Stimulated activated effector memory CD8-positive, alpha-beta T cell treated with anti-CD3 and anti-CD28 coated beads, Interleukin-12 subunit alpha, Interleukin-12 subunit beta, amount 100 ng/mL, for 72 hours (primary cell): ENCODE measurements at regions not wholly inside any gene's neighbourhood (a gene's known extent, or its start where the extent isn't known, plus 50 kb on each side); places are given as distances from the start of the nearest gene placed in this dataset.
"Not testable (repeated sequence)": the region's sequence is repeated elsewhere in the genome, so short reads cannot be mapped to it uniquely, and the experiment has no call there.

ENCODE experiments used
- ATAC-seq: fragments of 150-1000 bp; cut with Tn5 transposase; 2 replicates; pipeline ENCODE4 v1.10.0; 2021
- DNase-seq, 2 donors: peaks; one replicate each; pipeline ENCODE4 v3.0.0; 2021 to 2022; ENCODE audit warnings: low spot score in 2 of 2
- H3K27ac Mint-ChIP-seq: one replicate; pipeline ENCODE4 v1.8.0; 2022; ENCODE audit warnings: mild to moderate bottlenecking, mixed read lengths
- H3K36me3 Mint-ChIP-seq: one replicate; pipeline ENCODE4 v1.8.0; 2022; ENCODE audit warnings: mild to moderate bottlenecking, mixed read lengths
- H3K4me1 Mint-ChIP-seq: one replicate; pipeline ENCODE4 v1.8.0; 2022; ENCODE audit warnings: mixed read lengths
- H3K4me3 Mint-ChIP-seq: one replicate; pipeline ENCODE4 v1.8.0; 2022; ENCODE audit warnings: mild to moderate bottlenecking, mixed read lengths
- H3K9me3 Mint-ChIP-seq: one replicate; pipeline ENCODE4 v1.8.0; 2022; ENCODE audit warnings: mixed read lengths

DNA sequence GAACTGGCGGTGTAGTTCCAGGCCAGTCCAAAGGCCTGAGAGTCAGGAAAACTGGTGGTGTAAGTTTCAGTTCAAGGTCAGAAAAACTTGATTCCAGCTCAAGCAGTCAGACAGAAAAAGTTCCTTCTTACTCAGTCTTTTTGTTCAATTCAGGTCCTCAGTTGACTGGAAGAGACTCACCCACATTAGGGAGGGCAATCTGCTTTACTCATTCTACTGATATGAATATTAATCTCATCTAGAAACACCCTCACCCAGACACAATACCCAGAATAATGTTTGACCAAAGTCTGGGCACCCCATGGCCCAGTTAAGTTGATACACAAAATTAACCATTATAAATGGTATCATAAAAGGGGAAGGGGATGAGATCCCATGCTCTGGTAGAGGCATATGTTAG, 50.1 kb upstream of the LTA4H start:
- ATAC-seq, result peak; percentile 62
- H3K36me3 Mint-ChIP-seq, result no peaks in the 10 kb centered on the region
- H3K4me3 Mint-ChIP-seq, result no peak overlapping the region
- no peak overlapping the region for H3K27ac Mint-ChIP-seq
- DNase-seq, result no peak
- H3K9me3 Mint-ChIP-seq, result peaks cover 8% of the 10 kb centered on the region
- H3K4me1 Mint-ChIP-seq, result no peaks in the 10 kb centered on the region

DNA sequence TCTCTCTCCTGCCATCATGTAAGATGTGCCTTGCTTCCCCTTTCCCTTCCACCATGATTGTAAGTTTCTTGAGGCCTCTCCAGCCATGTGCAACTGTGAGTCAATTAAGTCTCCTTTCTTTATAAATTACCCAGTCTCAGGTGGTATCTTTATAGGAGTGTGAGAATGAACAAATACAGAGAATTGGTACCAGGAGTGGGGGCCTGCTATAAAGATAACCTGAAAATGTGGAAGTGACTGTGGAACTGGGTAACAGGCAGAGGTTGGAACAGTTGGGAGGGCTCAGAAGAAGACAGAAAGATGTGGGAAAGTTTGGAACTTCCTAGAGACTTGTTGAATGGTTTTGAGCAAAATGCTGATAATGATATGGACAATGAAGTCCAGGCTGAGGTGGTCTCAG, 50.8 kb upstream of the LTA4H start:
- DNase-seq, H3K9me3 Mint-ChIP-seq, H3K4me1 Mint-ChIP-seq, H3K36me3 Mint-ChIP-seq, ATAC-seq, H3K4me3 Mint-ChIP-seq, H3K27ac Mint-ChIP-seq: not testable (repeated sequence)

DNA sequence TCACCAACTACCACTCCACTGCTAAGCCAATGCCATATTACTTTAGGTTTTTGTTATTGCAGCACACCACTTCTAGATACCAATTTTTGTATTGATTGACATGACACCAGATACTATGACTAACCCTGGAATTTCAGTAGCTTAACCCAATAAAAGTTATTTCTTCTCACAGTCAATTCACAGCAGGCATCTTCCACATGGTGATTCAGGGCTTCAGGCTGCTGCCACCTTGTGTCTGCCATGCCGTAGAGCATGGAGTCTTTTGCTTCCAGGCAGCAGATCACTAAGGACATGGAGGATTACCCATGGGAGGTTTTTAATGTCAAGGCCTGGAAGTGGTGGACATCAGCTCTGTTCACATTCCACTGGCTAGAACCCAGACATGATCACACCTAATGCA, 56.4 kb upstream of the LTA4H start:
- no peak for DNase-seq
- Mint-ChIP-seq H3K4me3 (no peak overlapping the region), H3K9me3 (peaks cover 6% of the 10 kb centered on the region), H3K36me3 (no peaks in the 10 kb centered on the region), H3K27ac (no peak overlapping the region), H3K4me1 (peaks cover 19% of the 10 kb centered on the region)
- no peak for ATAC-seq

DNA sequence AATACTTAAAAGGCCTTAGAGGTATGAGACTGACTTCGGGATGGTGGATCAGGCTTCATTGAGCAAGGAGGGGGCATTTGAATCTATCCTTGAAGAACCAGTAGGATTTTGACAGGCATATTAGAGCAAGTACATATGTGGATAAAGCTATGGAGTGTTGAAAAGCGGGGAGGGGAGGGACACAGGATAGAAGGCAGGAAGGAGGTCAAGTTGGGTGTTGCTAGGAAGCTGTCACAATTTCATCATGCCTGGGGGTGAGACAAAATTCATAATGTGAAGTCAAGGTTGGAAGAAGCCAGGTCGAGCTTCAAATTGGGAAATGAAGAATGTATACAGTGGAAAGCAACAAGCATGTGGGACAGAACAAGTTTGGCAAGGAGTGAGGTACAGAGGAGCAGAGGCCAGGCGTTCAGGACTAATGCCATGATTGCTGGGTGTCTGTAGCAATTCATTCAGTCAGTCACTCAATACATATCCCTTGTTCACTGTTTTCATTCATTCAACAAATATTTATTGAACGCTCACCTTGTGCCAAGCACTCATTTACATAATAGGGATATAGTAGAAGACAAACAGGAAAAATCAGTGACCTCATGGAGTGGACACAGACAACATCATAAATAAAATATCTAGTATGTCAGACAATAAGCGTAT, 58.3 kb upstream of the LTA4H start:
- Mint-ChIP-seq H3K4me1 (peaks cover 19% of the 10 kb centered on the region), H3K27ac (peak overlapping the region; percentile 49), H3K4me3 (no peak overlapping the region), H3K36me3 (no peaks in the 10 kb centered on the region), H3K9me3 (peaks cover 6% of the 10 kb centered on the region)
- DNase-seq (no peak), ATAC-seq (no peak)

DNA sequence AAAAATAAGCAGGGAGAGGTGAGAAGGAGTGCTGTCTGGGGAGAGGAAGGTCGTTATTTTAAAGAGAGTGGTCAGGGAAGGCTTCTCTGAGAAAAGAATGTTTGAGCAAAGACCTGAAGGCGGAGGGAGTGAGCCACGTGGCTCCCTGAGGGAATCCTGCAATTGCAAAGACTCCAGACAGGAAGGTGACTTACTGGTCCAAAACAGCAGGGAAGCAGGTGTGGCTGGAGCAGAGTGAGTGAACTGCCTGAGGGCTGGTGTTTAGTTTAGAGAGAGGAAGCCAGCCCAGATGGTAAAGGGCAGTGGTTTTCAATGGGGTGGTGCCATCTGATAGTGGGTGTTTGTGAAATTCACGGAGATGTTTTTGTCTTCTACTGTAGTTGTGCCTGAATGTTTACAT, 58.8 kb upstream of the LTA4H start:
- DNase-seq (no peak), ATAC-seq (peak; percentile 63)
- peaks cover 19% of the 10 kb centered on the region for H3K4me1 Mint-ChIP-seq
- H3K9me3 Mint-ChIP-seq, result peaks cover 6% of the 10 kb centered on the region
- H3K4me3 Mint-ChIP-seq, result no peak overlapping the region
- H3K36me3 Mint-ChIP-seq, result no peaks in the 10 kb centered on the region
- peak overlapping the region; percentile 49 for H3K27ac Mint-ChIP-seq

DNA sequence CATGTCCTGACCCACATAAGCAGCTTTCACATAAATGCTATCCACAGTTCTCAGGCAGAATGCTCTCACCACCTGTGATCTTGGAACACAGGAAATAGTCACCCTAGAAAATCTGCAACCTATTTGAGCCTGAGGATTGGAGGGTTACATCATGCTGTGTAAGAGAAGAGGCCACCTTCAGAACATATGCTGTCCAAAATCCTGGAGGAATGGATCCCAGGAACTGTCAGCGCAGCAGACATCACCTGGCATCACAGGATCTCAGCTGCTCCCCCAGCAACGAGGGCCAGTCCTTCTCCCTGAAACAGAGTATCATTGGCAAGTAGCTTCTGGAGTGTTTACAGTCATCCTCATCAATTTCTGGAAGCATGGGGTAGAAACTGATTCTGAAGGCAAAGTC, 63.2 kb upstream of the LTA4H start:
- no peak overlapping the region for H3K4me3 Mint-ChIP-seq
- no peaks in the 10 kb centered on the region for H3K36me3 Mint-ChIP-seq

DNA sequence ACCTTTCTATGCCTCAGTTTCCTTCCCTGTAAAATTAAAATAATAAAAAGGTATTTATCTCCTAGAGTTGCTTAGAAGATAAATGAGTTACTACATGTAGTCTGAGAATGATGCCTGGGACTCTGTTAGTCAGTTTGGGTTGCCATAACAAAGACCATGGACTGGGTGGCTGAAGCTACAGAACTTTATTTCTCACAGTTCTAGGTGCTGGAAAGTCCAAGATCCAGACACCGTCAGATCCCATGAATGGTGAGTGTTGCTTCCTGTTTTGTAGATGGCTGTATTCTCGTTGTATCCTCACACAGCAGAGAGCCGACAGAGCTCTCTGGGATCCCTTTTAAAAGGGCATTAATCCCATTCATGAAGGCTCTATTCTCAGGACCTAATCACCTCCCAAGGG, 64.0 kb upstream of the LTA4H start:
- no peak overlapping the region for H3K27ac Mint-ChIP-seq
- ATAC-seq, result no peak
- H3K4me1 Mint-ChIP-seq, result peaks cover 17% of the 10 kb centered on the region
- no peak overlapping the region for H3K4me3 Mint-ChIP-seq
- DNase-seq, result no peak
- no peaks in the 10 kb centered on the region for H3K9me3 Mint-ChIP-seq
- H3K36me3 Mint-ChIP-seq, result no peaks in the 10 kb centered on the region

More for the DNA sequence above, 63.2 kb upstream of the LTA4H start:
- DNase-seq (no peak), ATAC-seq (no peak)
- Mint-ChIP-seq H3K27ac (no peak overlapping the region), H3K9me3 (no peaks in the 10 kb centered on the region), H3K4me1 (peaks cover 25% of the 10 kb centered on the region)

DNA sequence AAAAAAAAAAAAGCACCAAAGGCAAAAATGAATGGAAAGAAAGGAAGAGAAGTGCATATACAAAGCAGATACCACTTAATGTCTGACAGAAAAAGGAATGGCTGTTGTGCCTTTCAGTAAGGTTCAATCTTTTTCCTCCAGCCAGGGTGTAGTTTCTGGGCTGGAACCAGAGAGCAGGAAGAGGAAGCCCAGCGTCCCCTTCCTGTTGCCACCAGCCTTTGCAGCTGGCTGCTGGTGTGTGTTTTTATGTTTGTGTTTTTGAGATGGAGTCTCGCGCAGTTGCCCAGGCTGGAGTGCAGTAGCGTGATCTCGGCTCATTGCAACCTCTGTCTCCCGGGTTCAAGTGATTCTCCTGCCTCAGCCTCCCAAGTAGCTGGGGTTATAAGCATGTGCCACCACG, 64.6 kb upstream of the LTA4H start:
- no peak overlapping the region for H3K27ac Mint-ChIP-seq
- ATAC-seq (no peak), DNase-seq (no peak)
- H3K9me3 Mint-ChIP-seq, result no peaks in the 10 kb centered on the region
- H3K36me3 Mint-ChIP-seq, result no peaks in the 10 kb centered on the region
- H3K4me3 Mint-ChIP-seq, result no peak overlapping the region
- peaks cover 11% of the 10 kb centered on the region for H3K4me1 Mint-ChIP-seq

DNA sequence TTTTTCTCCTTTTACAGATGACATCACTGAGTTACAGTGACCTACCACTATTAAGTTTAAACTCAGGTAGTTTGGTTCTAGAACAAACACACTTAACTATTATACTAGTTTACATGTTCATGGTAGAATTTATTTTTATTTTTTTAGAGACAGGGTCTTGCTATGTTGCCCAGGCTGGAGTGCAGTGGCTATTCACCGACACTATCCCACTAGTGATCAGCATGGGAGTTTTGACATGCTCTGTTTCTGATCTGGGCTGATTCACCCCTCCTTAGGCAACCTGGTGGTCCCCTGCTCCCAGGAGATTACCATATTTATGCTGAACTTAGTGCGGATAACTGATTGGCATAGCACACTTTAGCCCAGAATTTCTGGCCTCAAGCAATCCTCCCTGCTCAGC, 66.4 kb upstream of the LTA4H start:
- no peaks in the 10 kb centered on the region for H3K36me3 Mint-ChIP-seq
- no peak for DNase-seq
- no peak overlapping the region for H3K27ac Mint-ChIP-seq
- H3K4me3 Mint-ChIP-seq, result no peak overlapping the region
- no peaks in the 10 kb centered on the region for H3K9me3 Mint-ChIP-seq
- ATAC-seq, result no peak
- H3K4me1 Mint-ChIP-seq, result peaks cover 16% of the 10 kb centered on the region

DNA sequence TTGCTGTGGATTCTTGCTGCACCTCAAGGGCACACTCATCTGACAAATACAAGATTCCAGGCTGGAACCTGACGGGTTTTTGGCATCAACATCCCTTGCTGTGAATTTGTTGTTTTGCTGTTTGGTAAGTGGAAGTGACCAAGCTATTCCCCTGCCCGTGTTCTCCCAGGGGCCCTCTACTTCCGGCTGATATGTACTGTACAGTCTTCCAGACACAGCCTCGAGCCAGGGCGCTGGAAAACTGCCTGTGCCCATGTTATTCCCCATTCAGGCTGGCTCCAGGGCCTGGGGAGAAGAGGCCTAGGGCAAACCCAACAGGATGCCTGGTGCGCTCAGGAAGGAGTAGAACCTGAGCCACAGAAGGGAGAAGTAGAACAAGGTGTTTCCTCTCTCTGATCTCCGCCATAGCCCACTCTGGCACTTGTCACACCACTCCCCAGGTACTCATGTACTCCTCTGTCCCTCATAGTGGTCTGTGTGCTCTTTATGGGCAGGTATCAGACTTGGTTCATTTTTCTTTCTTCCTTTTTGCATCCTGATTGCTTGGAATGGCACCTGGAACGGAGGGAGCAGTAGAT, 67.8 kb upstream of the LTA4H start:
- H3K27ac Mint-ChIP-seq, result no peak overlapping the region
- H3K36me3 Mint-ChIP-seq, result no peaks in the 10 kb centered on the region

DNA sequence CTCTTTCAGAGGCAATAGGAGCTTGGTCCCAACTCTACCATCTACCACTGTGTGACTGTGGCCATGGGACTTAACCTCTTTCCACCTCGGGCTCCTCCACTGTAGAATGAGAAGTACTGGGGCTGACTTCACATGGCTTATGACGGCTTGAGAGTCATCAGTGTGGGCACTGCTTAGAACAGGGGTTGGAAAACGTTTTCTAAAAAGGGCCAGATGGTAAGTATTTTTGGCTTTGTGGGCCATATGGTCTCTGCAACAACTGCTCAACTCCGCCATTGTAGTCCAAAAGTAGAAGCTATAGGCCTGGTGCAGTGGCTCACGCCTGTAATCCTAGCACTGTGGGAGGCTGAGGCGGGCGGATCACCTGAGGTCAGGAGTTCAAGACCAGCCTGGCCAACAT, 69.2 kb upstream of the LTA4H start:
- no peaks in the 10 kb centered on the region for H3K9me3 Mint-ChIP-seq
- DNase-seq (no peak), ATAC-seq (no peak)
- H3K36me3 Mint-ChIP-seq, result no peaks in the 10 kb centered on the region
- no peak overlapping the region for H3K4me3 Mint-ChIP-seq
- H3K27ac Mint-ChIP-seq, result no peak overlapping the region
- H3K4me1 Mint-ChIP-seq, result peaks cover 30% of the 10 kb centered on the region

More for the DNA sequence above, 67.8 kb upstream of the LTA4H start:
- Mint-ChIP-seq H3K4me3 (no peak overlapping the region), H3K4me1 (peaks cover 26% of the 10 kb centered on the region), H3K9me3 (no peaks in the 10 kb centered on the region)
- ATAC-seq, result no peak
- no peak for DNase-seq

DNA sequence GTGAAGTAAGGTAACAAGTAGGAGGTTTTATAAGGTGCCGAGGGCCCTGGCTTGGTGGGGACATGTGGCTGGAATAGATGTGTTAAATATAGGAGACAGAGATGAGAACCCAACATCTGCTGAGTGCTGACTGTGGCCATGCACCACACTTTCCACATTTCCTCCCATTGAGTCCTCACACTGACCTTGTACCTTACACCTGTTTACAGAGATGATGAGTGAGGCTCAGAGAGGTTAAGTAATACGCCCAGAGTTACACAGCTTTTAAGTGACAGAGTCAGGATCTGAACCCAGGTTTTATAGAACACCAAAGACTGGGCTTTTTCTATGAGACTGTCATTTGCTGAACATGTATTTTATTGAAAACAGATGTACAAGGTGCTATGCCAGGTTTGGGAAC, 70.8 kb upstream of the LTA4H start:
- DNase-seq (no peak), ATAC-seq (no peak)
- Mint-ChIP-seq H3K9me3 (no peaks in the 10 kb centered on the region), H3K36me3 (no peaks in the 10 kb centered on the region), H3K4me3 (no peak overlapping the region), H3K4me1 (peaks cover 19% of the 10 kb centered on the region), H3K27ac (no peak overlapping the region)

DNA sequence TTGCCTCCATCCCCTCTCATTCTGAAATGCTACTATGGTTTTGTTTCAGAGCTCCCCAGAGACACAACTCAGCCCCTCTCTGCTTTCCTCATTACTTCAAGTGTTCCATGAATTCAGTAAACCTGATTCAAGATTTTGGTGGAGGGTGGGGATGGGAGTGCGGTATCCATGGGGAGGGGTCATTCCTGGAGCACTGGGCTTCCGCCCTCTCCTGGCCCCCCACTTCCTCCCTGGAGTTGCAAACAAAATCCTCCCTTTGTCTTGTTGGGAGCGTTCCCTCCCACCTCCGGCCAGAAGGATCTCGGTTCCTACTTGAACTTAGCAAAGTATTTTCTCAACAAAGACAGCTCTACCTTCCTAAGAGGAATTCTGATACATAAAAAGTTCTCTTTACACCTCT, 71.8 kb upstream of the LTA4H start:
- ATAC-seq, result no peak
- Mint-ChIP-seq H3K4me3 (no peak overlapping the region), H3K27ac (peak overlapping the region; percentile 68)

DNA sequence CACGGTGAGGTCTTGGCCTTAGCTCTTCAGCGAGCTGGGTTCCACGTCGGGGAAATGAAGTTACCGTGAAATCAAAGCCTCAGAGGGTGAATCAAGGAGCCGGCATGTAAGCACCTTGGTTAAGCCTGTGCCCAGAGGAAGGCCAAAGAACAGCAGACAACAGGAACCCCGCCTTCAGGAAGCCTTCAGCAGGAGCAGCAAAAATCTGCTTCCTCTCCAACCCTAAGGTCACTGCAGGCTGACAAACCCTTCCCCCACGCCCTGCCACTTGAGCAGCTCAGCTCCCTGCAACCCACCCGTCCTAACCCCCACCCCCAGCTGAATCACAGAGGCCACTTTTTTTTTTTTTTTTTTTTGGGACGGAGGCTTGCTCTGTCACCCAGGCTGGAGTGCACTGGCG, 72.9 kb upstream of the LTA4H start:
- peak overlapping the region; percentile 68 for H3K27ac Mint-ChIP-seq
- no peaks in the 10 kb centered on the region for H3K9me3 Mint-ChIP-seq
- no peaks in the 10 kb centered on the region for H3K36me3 Mint-ChIP-seq
- ATAC-seq, result peak; percentile 77
- peaks cover 19% of the 10 kb centered on the region for H3K4me1 Mint-ChIP-seq
- DNase-seq, result no peak
- H3K4me3 Mint-ChIP-seq, result peak overlapping the region; percentile 30

More for the DNA sequence above, 71.8 kb upstream of the LTA4H start:
- Mint-ChIP-seq H3K36me3 (no peaks in the 10 kb centered on the region), H3K9me3 (no peaks in the 10 kb centered on the region), H3K4me1 (peaks cover 19% of the 10 kb centered on the region)
- no peak for DNase-seq

DNA sequence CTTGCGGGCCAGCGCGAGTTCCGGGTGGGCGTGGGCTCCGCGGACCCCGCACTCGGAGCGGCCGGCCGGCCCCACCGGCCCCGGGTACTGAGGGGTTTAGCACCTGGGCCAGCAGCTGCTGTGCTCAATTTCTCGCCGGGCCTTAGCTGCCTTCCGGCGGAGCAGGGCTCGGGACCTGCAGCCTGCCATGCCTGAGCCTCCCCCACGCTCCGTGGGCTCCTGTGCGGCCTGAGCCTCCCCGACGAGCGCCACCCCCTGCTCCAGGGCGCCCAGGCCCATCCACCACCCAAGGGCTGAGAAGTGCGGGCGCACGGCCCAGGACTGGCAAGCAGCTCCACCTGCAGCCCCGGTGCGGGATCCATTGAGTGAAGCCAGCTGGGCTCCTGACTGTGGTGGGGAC, 73.6 kb upstream of the LTA4H start:
- H3K27ac Mint-ChIP-seq, result not testable (repeated sequence)

DNA sequence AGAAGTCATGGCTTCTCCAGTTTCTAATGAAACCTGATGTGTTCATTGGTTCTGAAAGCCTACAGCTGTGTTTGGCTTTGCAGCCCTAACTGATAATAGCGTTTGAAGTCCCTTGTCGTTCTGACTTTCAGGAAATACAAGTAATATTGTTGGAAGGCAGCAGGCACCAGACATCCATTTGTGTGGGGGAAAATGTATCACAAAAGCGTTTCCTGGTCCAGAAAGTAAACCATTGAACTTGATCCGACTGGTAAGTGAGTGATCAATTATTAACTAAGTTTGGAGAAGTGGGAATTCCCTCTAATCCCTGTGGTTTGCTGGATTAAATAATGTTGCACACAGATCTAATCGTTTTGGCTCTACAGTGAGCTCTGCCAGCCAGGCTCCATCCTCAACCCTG, 77.3 kb upstream of the LTA4H start:
- DNase-seq (no peak), ATAC-seq (no peak)
- H3K27ac Mint-ChIP-seq, result no peak overlapping the region
- no peak overlapping the region for H3K4me3 Mint-ChIP-seq
- no peaks in the 10 kb centered on the region for H3K36me3 Mint-ChIP-seq
- H3K9me3 Mint-ChIP-seq, result no peaks in the 10 kb centered on the region
- H3K4me1 Mint-ChIP-seq, result peaks cover 8% of the 10 kb centered on the region

More for the DNA sequence above, 73.6 kb upstream of the LTA4H start:
- not testable (repeated sequence) for ATAC-seq, DNase-seq, H3K9me3 Mint-ChIP-seq, H3K4me3 Mint-ChIP-seq, H3K36me3 Mint-ChIP-seq
- peaks cover 19% of the 10 kb centered on the region for H3K4me1 Mint-ChIP-seq
